8988T (cell line): ENCODE measurements at regions not wholly inside any gene's neighbourhood (a gene's known extent, or its start where the extent isn't known, plus 50 kb on each side); places are given as distances from the start of the nearest gene placed in this dataset.
"Not testable (repeated sequence)": the region's sequence is repeated elsewhere in the genome, so short reads cannot be mapped to it uniquely, and the experiment has no call there.

Experiments used
- DNase-seq: peaks from one replicate; pipeline ENCODE4 v3.0.0; 2011

- DNase-seq, result peak; percentile 24
Observed at GRCh38 chr22:22745225-22746060, 101.0 kb downstream of the GGTLC2 start.

GRCh38 chr22:22746061-22746962 lies 101.9 kb downstream of the GGTLC2 start:
- no peak for DNase-seq

- no peak for DNase-seq
Observed at GRCh38 chr22:22746963-22747933, 102.8 kb downstream of the GGTLC2 start.

GRCh38 chr22:22748297-22748743 lies 103.9 kb downstream of the GGTLC2 start:
- DNase-seq, result no peak

- DNase-seq, result no peak
Observed at GRCh38 chr22:22748756-22749155, 104.3 kb downstream of the GGTLC2 start.

- no peak for DNase-seq
Observed at GRCh38 chr22:22749167-22749758, 104.8 kb downstream of the GGTLC2 start.

GRCh38 chr22:22750335-22751042 lies 106.1 kb downstream of the GGTLC2 start:
- DNase-seq, result no peak

GRCh38 chr22:22751043-22751603 lies 106.7 kb downstream of the GGTLC2 start:
- DNase-seq, result no peak

GRCh38 chr22:22752199-22752555 lies 107.8 kb downstream of the GGTLC2 start:
- no peak for DNase-seq

- no peak for DNase-seq
Observed at GRCh38 chr22:22752556-22753477, 108.4 kb downstream of the GGTLC2 start.

- peak; percentile 53 for DNase-seq
Observed at GRCh38 chr22:22753526-22754267, 109.3 kb downstream of the GGTLC2 start.

- no peak for DNase-seq
Observed at GRCh38 chr22:22754268-22754657, 109.8 kb downstream of the GGTLC2 start.

GRCh38 chr22:22754961-22755777 lies 110.8 kb downstream of the GGTLC2 start:
- no peak for DNase-seq

- DNase-seq, result no peak
Observed at GRCh38 chr22:22755778-22756100, 111.3 kb downstream of the GGTLC2 start.

GRCh38 chr22:22756109-22756508 lies 111.7 kb downstream of the GGTLC2 start:
- no peak for DNase-seq

GRCh38 chr22:22756551-22757201 lies 112.3 kb downstream of the GGTLC2 start:
- not testable (repeated sequence) for DNase-seq

GRCh38 chr22:22758101-22758807 lies 113.8 kb downstream of the GGTLC2 start:
- not testable (repeated sequence) for DNase-seq
